H1 (cell line): ENCODE measurements at regions not wholly inside any gene's neighbourhood (a gene's known extent, or its start where the extent isn't known, plus 50 kb on each side); places are given as distances from the start of the nearest gene placed in this dataset.

ENCODE experiments used
- TF ChIP-seq, protein P1 (sequence below), 3 experiments: IDR thresholded peaks; 1 replicate in 2 of 3; 2 replicates in 1 of 3; pipeline versions ENCODE4 v1.5.1 to v1.6.1; 2011; ENCODE audit warnings: low read length in 3 of 3, mild to moderate bottlenecking in 3 of 3, inconsistent platforms in 2 of 3, low read depth in 1 of 3, moderate library complexity in 1 of 3; ENCODE audit not compliant: insufficient read depth in 1 of 3; ENCODE audit errors: control extremely low read depth in 1 of 3

DNA sequence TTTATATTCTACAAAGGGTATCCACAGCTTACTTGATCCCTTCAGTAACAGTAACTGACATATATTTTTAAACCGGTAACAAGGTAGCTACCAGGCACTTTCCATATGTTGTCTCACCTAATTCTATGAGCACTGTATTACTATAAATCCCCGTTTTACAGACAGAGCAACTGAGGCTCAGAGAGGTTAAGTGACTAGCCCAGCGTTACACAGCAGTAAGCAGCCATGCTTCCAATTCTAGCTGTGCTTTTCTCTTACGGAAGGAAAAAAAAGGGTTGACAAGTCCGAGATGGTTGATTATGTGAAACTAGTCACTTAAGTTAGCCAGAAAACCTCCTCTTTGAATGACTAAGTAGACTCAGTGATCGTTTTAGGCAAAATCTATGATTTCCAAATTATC, 187.3 kb upstream of the LHX5 start (continued):
- TF ChIP-seq, protein P1, sequence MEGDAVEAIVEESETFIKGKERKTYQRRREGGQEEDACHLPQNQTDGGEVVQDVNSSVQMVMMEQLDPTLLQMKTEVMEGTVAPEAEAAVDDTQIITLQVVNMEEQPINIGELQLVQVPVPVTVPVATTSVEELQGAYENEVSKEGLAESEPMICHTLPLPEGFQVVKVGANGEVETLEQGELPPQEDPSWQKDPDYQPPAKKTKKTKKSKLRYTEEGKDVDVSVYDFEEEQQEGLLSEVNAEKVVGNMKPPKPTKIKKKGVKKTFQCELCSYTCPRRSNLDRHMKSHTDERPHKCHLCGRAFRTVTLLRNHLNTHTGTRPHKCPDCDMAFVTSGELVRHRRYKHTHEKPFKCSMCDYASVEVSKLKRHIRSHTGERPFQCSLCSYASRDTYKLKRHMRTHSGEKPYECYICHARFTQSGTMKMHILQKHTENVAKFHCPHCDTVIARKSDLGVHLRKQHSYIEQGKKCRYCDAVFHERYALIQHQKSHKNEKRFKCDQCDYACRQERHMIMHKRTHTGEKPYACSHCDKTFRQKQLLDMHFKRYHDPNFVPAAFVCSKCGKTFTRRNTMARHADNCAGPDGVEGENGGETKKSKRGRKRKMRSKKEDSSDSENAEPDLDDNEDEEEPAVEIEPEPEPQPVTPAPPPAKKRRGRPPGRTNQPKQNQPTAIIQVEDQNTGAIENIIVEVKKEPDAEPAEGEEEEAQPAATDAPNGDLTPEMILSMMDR (IDR thresholded peaks at IDR 0.05; ENCODE audit: control extremely low read depth in 1 of 3, insufficient read depth in 1 of 3, low read depth in 1 of 3, low read length in 3 of 3): no peak
